GM12878 (cell line): ENCODE measurements at regions not wholly inside any gene's neighbourhood (a gene's known extent, or its start where the extent isn't known, plus 50 kb on each side); places are given as distances from the start of the nearest gene placed in this dataset.

ENCODE experiments used
- ATAC-seq: fragments of 200-7000 bp; cut with Tn5 transposase; 3 replicates; pipeline ENCODE4 v1.9.1; 2020; ENCODE audit warnings: mild to moderate bottlenecking, moderate library complexity
- BruUV-seq: library from RNA; stranded (reverse); fragments of 400-500 nt; replicated peaks from 2 replicates; lab custom pipeline; 2021; lab: Mats Ljungman, UMichigan
- CTCF ChIA-PET: fragments of 300-600 bp; sonication (Branson Sonifier 250); formaldehyde crosslinking; extraction: SDS; loops from one replicate; lab custom pipeline; 2021; ENCODE audit warnings: inconsistent platforms; lab: Yijun Ruan, JAX
- POLR2A ChIA-PET: fragments of 350-600 bp; formaldehyde crosslinking; extraction: SDS; loops from one replicate; lab custom pipeline; 2021; ENCODE audit warnings: inconsistent platforms; lab: Charles Lee
- RAD21 ChIA-PET: fragments of 300-600 bp; sonication (Branson Sonifier 250); formaldehyde crosslinking; loops from one replicate; lab custom pipeline; 2023; ENCODE audit warnings: antibody characterized with exemption; ENCODE audit not compliant: unreplicated experiment; lab: Charles Lee
- SMC1A ChIA-PET: fragments of 300-600 bp; sonication (Branson Sonifier 250); formaldehyde crosslinking; loops from one replicate; lab custom pipeline; 2023; ENCODE audit not compliant: unreplicated experiment, uncharacterized antibody; lab: Charles Lee
- DNase-seq: peaks from one replicate; pipeline ENCODE4 v3.0.0-alpha.2; 2011; ENCODE audit warnings: low read depth, low spot score
- FAIRE-seq: peaks from 3 replicates; lab custom pipeline; 2011; peaks lifted over from hg19 to GRCh38; lab: Jason Lieb, UNC
- H2AFZ ChIP-seq: 2 replicates; pipeline ENCODE4 v1.6.0; 2011; ENCODE audit warnings: low read depth, low read length, control low read depth; ENCODE audit not compliant: control insufficient read depth
- H3K27ac ChIP-seq: 2 replicates; pipeline ENCODE4 v1.5.1; 2011; ENCODE audit warnings: control low read depth; ENCODE audit not compliant: control insufficient read depth, insufficient read depth
- H3K27me3 ChIP-seq, 2 experiments: replicated peaks in 1 of 2; 2 replicates each; pipeline versions ENCODE4 v1.6.0 to v1.6.1; 2011; ENCODE audit warnings: low read length in 1 of 2; ENCODE audit not compliant: control insufficient read depth in 2 of 2, insufficient read depth in 2 of 2
- H3K36me3 ChIP-seq, 2 experiments: 2 replicates each; pipeline ENCODE4 v1.5.1; 2011; ENCODE audit warnings: low read length in 1 of 2; ENCODE audit not compliant: control insufficient read depth in 2 of 2, insufficient read depth in 2 of 2
- H3K4me1 ChIP-seq: 2 replicates; pipeline ENCODE4 v1.6.1; 2011; ENCODE audit warnings: mild to moderate bottlenecking, low read length, moderate library complexity, mixed read lengths; ENCODE audit not compliant: control insufficient read depth, insufficient read depth
- H3K4me2 ChIP-seq: 2 replicates; pipeline ENCODE4 v1.6.0; 2011; ENCODE audit warnings: control low read depth; ENCODE audit not compliant: control insufficient read depth, insufficient read depth
- H3K4me3 ChIP-seq: fragments of 200-600 bp; sonication (generic); 2 replicates; pipeline ENCODE4 v1.5.1; 2016
- H3K79me2 ChIP-seq: 2 replicates; pipeline ENCODE4 v1.6.0; 2011; ENCODE audit warnings: low read length; ENCODE audit not compliant: control insufficient read depth, insufficient read depth
- H3K9ac ChIP-seq: 2 replicates; pipeline ENCODE4 v1.8.0; 2011; ENCODE audit warnings: low read length, control low read depth, mixed read lengths; ENCODE audit not compliant: control insufficient read depth, insufficient read depth
- H3K9me3 ChIP-seq: replicated peaks from 3 replicates; pipeline ENCODE4 v1.5.1; 2011; ENCODE audit warnings: mild to moderate bottlenecking, low read length; ENCODE audit not compliant: control insufficient read depth, insufficient read depth
- H4K20me1 ChIP-seq: 2 replicates; pipeline ENCODE4 v1.6.0; 2011; ENCODE audit not compliant: control insufficient read depth, insufficient read depth
- CTCF ChIP-seq, 3 experiments: IDR thresholded peaks in 2 of 3; conservative IDR thresholded peaks in 1 of 3; 2 replicates each; pipeline ENCODE4 v1.5.1; 2011; ENCODE audit warnings: low read depth in 3 of 3, low read length in 3 of 3, mild to moderate bottlenecking in 3 of 3, control low read depth in 2 of 3, moderate library complexity in 2 of 3, inconsistent platforms in 1 of 3, mixed read lengths in 1 of 3; ENCODE audit not compliant: control insufficient read depth in 2 of 3, insufficient read depth in 1 of 3; ENCODE audit errors: extremely low read depth in 1 of 3
- ETV6 ChIP-seq, 2 experiments: fragments of 450-650 bp in 1 of 2; IDR thresholded peaks in 1 of 2; conservative IDR thresholded peaks in 1 of 2; 2 replicates each; pipeline ENCODE4 v1.6.1; 2014; ENCODE audit warnings: antibody characterized with exemption in 1 of 2, borderline replicate concordance in 1 of 2, low read depth in 1 of 2, mild to moderate bottlenecking in 1 of 2, moderate library complexity in 1 of 2
- HDAC6 ChIP-seq: fragments of 200-600 bp; sonication (generic); IDR thresholded peaks from one replicate; pipeline ENCODE4 v1.8.0; 2017; ENCODE audit warnings: antibody characterized with exemption; ENCODE audit not compliant: unreplicated experiment
- MAX ChIP-seq: IDR thresholded peaks from 2 replicates; pipeline ENCODE4 v1.6.1; 2012; ENCODE audit warnings: low read depth, low read length, improper control_type of control experiment
- NBN ChIP-seq: fragments of 450-650 bp; IDR thresholded peaks from 2 replicates; pipeline ENCODE4 v1.6.1; 2016
- NR2C1 ChIP-seq: fragments of 450-650 bp; IDR thresholded peaks from 2 replicates; pipeline ENCODE4 v1.6.1; 2017; ENCODE audit warnings: antibody characterized with exemption, mild to moderate bottlenecking, moderate library complexity
- RB1 ChIP-seq: fragments of 450-650 bp; formaldehyde crosslinking; IDR thresholded peaks from 2 replicates; pipeline ENCODE4 v1.6.1; 2017; ENCODE audit warnings: mild to moderate bottlenecking, borderline replicate concordance
- RELA ChIP-seq: fragments of 450-650 bp; IDR thresholded peaks from 2 replicates; pipeline ENCODE4 v1.8.0; 2014; ENCODE audit warnings: borderline replicate concordance; ENCODE audit not compliant: partially characterized antibody
- SIX5 ChIP-seq: IDR thresholded peaks from 2 replicates; pipeline ENCODE4 v1.6.1; 2011; ENCODE audit warnings: mild to moderate bottlenecking, low read depth, low read length, moderate library complexity; ENCODE audit not compliant: severe bottlenecking
- SMARCA5 ChIP-seq: fragments of 450-650 bp; IDR thresholded peaks from 2 replicates; pipeline ENCODE4 v1.6.1; 2017; ENCODE audit warnings: mild to moderate bottlenecking
- TBL1XR1 ChIP-seq: IDR thresholded peaks from 2 replicates; pipeline ENCODE4 v1.6.1; 2012; ENCODE audit warnings: low read depth, low read length, improper control_type of control experiment
- TCF7 ChIP-seq: IDR thresholded peaks from 2 replicates; pipeline ENCODE4 v1.6.1; 2014; ENCODE audit warnings: antibody characterized with exemption, borderline replicate concordance
- ZBED1 ChIP-seq: IDR thresholded peaks from 2 replicates; pipeline ENCODE4 v1.6.1; 2016; ENCODE audit warnings: borderline replicate concordance
- WGBS: methylation state at CpG from one replicate; pipeline ENCODE4 v1.1.6; 2016; ENCODE audit warnings: low lambda C conversion rate; ENCODE audit not compliant: insufficient replicate concordance, insufficient coverage; ENCODE audit errors: missing lambda C conversion rate; 5-methylcytosine and 5-hydroxymethylcytosine counted together
- in situ Hi-C: fragments of 300-500 bp; cut with MboI; formaldehyde crosslinking; loops from 9 replicates; pipeline ENCODE4 v1.14.3; 2018; ENCODE audit warnings: mixed read lengths
- intact Hi-C: fragments of 100-400 bp; cut with micrococcal nuclease; formaldehyde crosslinking; loops from one replicate; pipeline ENCODE4 v1.14.2; 2022; ENCODE audit not compliant: unreplicated experiment

GRCh38 chr5:7269591-7270274 is 126.2 kb upstream of the ADCY2 start:
- ChIA-PET RAD21 (no interaction called here), CTCF (no interaction called here), SMC1A (no interaction called here), POLR2A (no interaction called here)
- Histone ChIP-seq H3K4me3 (no peak overlapping the region), H3K79me2 (no peaks in the 10 kb centered on the region), H3K27ac (no peak overlapping the region), H3K4me2 (no peak overlapping the region), H3K9ac (no peak overlapping the region), H4K20me1 (no peaks in the 10 kb centered on the region), H3K27me3 (no peaks in the 10 kb centered on the region), H3K4me1 (no peaks in the 10 kb centered on the region), H3K9me3 (no peaks in the 10 kb centered on the region), H3K36me3 (no peaks in the 10 kb centered on the region), H2AFZ (no peak overlapping the region)
- FAIRE-seq (no peak), ATAC-seq (no peak), DNase-seq (no peak)
- in situ Hi-C loops: no loop called here
- BruUV-seq: no TSS peak
- 49% methylated on average over 5 of the region's 5 CpGs for WGBS
- TF ChIP-seq MAX (no peak), RB1 (no peak), HDAC6 (no peak), RELA (no peak), ZBED1 (no peak), NBN (no peak), TCF7 (no peak), ETV6 (conservative IDR thresholded peaks at IDR 0.05 in 1 of 2, IDR thresholded peaks at IDR 0.05 in 1 of 2; ENCODE audit: borderline replicate concordance in 1 of 2, low read depth in 1 of 2) (no peak), SIX5 (no peak), CTCF (IDR thresholded peaks at IDR 0.05 in 2 of 3, conservative IDR thresholded peaks at IDR 0.05 in 1 of 3; ENCODE audit: control insufficient read depth in 2 of 3, extremely low read depth in 1 of 3, insufficient read depth in 1 of 3, low read depth in 3 of 3, low read length in 3 of 3) (no peak), NR2C1 (no peak), TBL1XR1 (no peak), SMARCA5 (no peak)
- intact Hi-C loops: no loop called here
